PC-9 (cell line): ENCODE measurements at regions not wholly inside any gene's neighbourhood (a gene's known extent, or its start where the extent isn't known, plus 50 kb on each side); places are given as distances from the start of the nearest gene placed in this dataset.

ENCODE experiments used
- BruUV-seq: library from RNA; stranded (reverse); fragments of 400-500 nt; replicated peaks from 2 replicates; lab custom pipeline; 2021; lab: Mats Ljungman, UMichigan
- CTCF ChIA-PET: fragments of 300-600 bp; sonication (Branson Sonifier 250); formaldehyde crosslinking; loops from one replicate; lab custom pipeline; 2022; ENCODE audit warnings: antibody characterized with exemption; lab: Charles Lee
- POLR2A ChIA-PET: fragments of 300-600 bp; sonication (Branson Sonifier 250); formaldehyde crosslinking; loops from one replicate; lab custom pipeline; 2022; ENCODE audit warnings: antibody characterized with exemption; ENCODE audit not compliant: unreplicated experiment; lab: Charles Lee
- DNase-seq, 2 experiments: peaks; one replicate each; pipeline versions ENCODE4 v3.0.0 to v3.0.0-alpha.2; 2015 to 2022; ENCODE audit warnings: mixed read lengths in 1 of 2
- H2AFZ ChIP-seq: fragments of 200-600 bp; sonication (generic); 2 replicates; pipeline ENCODE4 v1.8.1; 2017; ENCODE audit warnings: antibody characterized with exemption
- H3F3A ChIP-seq: fragments of 200-600 bp; sonication (generic); 2 replicates; pipeline ENCODE4 v1.8.1; 2017; ENCODE audit warnings: antibody characterized with exemption, mild to moderate bottlenecking, low read depth; ENCODE audit not compliant: insufficient read depth
- H3K27ac ChIP-seq: fragments of 200-600 bp; sonication (generic); 2 replicates; pipeline ENCODE4 v1.6.1; 2016; ENCODE audit warnings: mixed run types
- H3K27me3 ChIP-seq: fragments of 200-600 bp; sonication (generic); 2 replicates; pipeline ENCODE4 v1.6.1; 2016; ENCODE audit warnings: low read depth, mixed run types; ENCODE audit not compliant: insufficient read depth
- H3K36me3 ChIP-seq: fragments of 200-600 bp; sonication (generic); 2 replicates; pipeline ENCODE4 v1.6.1; 2016; ENCODE audit warnings: low read depth, mixed run types
- H3K4me1 ChIP-seq: fragments of 200-600 bp; sonication (generic); replicated peaks from 2 replicates; pipeline ENCODE4 v1.6.1; 2016; ENCODE audit warnings: mixed run types; ENCODE audit not compliant: insufficient read depth
- H3K4me2 ChIP-seq: fragments of 200-600 bp; sonication (generic); 2 replicates; pipeline ENCODE4 v1.6.1; 2017; ENCODE audit warnings: mixed run types
- H3K4me3 ChIP-seq: fragments of 200-600 bp; sonication (generic); 2 replicates; pipeline ENCODE4 v1.6.1; 2016; ENCODE audit warnings: mixed run types
- H3K79me2 ChIP-seq: fragments of 200-600 bp; sonication (generic); 2 replicates; pipeline ENCODE4 v1.6.1; 2017; ENCODE audit warnings: low read depth, mixed run types
- H3K9me2 ChIP-seq: fragments of 200-600 bp; sonication (generic); 2 replicates; pipeline ENCODE4 v1.8.1; 2017; ENCODE audit warnings: mild to moderate bottlenecking; ENCODE audit not compliant: insufficient read depth
- H3K9me3 ChIP-seq: fragments of 200-600 bp; sonication (generic); 2 replicates; pipeline ENCODE4 v1.8.1; 2016; ENCODE audit warnings: low read depth; ENCODE audit not compliant: insufficient read depth
- H4K20me1 ChIP-seq: fragments of 200-600 bp; sonication (generic); 2 replicates; pipeline ENCODE4 v1.8.1; 2017; ENCODE audit not compliant: insufficient read depth
- EZH2 ChIP-seq: fragments of 200-600 bp; sonication (generic); IDR thresholded peaks from 2 replicates; pipeline ENCODE4 v1.8.0; 2017; ENCODE audit warnings: antibody characterized with exemption, low read depth
- intact Hi-C: fragments of 100-400 bp; cut with micrococcal nuclease; formaldehyde crosslinking; loops from one replicate; pipeline ENCODE4 v1.10.0; 2022; ENCODE audit not compliant: unreplicated experiment
- TF ChIP-seq, protein P1 (sequence below): fragments of 200-600 bp; sonication (generic); conservative IDR thresholded peaks from 2 replicates; pipeline ENCODE4 v1.6.1; 2017; ENCODE audit warnings: mixed run types, antibody characterized with exemption, mild to moderate bottlenecking, moderate library complexity

- H3K4me1 ChIP-seq: no peaks in the 10 kb centered on the region
- no peaks in the 10 kb centered on the region for H3F3A ChIP-seq
- H3K4me2 ChIP-seq: no peak overlapping the region
- H3K79me2 ChIP-seq: no peaks in the 10 kb centered on the region
- no TSS peak for BruUV-seq
- no peak for TF ChIP-seq EZH2
- TF ChIP-seq, protein P1, sequence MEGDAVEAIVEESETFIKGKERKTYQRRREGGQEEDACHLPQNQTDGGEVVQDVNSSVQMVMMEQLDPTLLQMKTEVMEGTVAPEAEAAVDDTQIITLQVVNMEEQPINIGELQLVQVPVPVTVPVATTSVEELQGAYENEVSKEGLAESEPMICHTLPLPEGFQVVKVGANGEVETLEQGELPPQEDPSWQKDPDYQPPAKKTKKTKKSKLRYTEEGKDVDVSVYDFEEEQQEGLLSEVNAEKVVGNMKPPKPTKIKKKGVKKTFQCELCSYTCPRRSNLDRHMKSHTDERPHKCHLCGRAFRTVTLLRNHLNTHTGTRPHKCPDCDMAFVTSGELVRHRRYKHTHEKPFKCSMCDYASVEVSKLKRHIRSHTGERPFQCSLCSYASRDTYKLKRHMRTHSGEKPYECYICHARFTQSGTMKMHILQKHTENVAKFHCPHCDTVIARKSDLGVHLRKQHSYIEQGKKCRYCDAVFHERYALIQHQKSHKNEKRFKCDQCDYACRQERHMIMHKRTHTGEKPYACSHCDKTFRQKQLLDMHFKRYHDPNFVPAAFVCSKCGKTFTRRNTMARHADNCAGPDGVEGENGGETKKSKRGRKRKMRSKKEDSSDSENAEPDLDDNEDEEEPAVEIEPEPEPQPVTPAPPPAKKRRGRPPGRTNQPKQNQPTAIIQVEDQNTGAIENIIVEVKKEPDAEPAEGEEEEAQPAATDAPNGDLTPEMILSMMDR: no peak
- H3K9me3 ChIP-seq: no peaks in the 10 kb centered on the region
- H3K36me3 ChIP-seq: no peaks in the 10 kb centered on the region
- H2AFZ ChIP-seq: no peak overlapping the region
- H3K4me3 ChIP-seq: no peak overlapping the region
- no peaks in the 10 kb centered on the region for H4K20me1 ChIP-seq
- ChIA-PET POLR2A (no interaction called here), CTCF (no interaction called here)
- no peaks in the 10 kb centered on the region for H3K27me3 ChIP-seq
- DNase-seq: no peak
- H3K9me2 ChIP-seq: no peaks in the 10 kb centered on the region
- intact Hi-C loops: no loop called here
- H3K27ac ChIP-seq: no peak overlapping the region
These were observed 489.9 kb downstream of the PSAT1 start for GRCh38 chr9:78786794-78787193.

- no peaks in the 10 kb centered on the region for H3K79me2 ChIP-seq
- H3K9me2 ChIP-seq: no peaks in the 10 kb centered on the region
- H3K9me3 ChIP-seq: no peaks in the 10 kb centered on the region
- BruUV-seq: no TSS peak
- TF ChIP-seq, protein P1: no peak
- TF ChIP-seq EZH2: no peak
- no peak overlapping the region for H3K27ac ChIP-seq
- H3K4me2 ChIP-seq: no peak overlapping the region
- POLR2A ChIA-PET: no interaction called here
- CTCF ChIA-PET: no interaction called here
- H3K36me3 ChIP-seq: no peaks in the 10 kb centered on the region
- H3K4me1 ChIP-seq: no peaks in the 10 kb centered on the region
- H3F3A ChIP-seq: no peaks in the 10 kb centered on the region
- no peaks in the 10 kb centered on the region for H4K20me1 ChIP-seq
- intact Hi-C loops: no loop called here
- H3K4me3 ChIP-seq: no peak overlapping the region
- DNase-seq: no peak
- no peak overlapping the region for H2AFZ ChIP-seq
- no peaks in the 10 kb centered on the region for H3K27me3 ChIP-seq
These were observed 491.2 kb downstream of the PSAT1 start for GRCh38 chr9:78788101-78788500.

DNA sequence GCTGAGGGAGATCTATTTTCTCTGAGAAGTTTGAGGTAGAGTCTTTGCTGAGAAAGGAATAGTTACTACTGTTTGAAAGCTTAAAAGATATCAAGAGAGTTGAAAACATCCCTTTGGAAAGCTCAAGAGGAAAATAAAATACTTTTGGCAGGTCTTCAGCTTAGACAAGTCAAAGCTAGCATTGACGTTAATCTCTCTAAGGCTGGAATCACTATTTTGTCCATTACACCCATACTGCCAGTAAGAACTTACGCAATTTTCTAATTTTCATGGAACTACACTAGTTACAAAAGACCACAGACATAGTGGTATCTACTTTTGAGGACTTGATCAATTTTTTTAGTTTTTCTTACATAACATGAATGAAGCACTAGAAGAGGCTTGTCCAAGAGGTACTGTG lies 494.9 kb downstream of the PSAT1 start:
- Histone ChIP-seq H3K27ac (no peak overlapping the region), H3K79me2 (no peaks in the 10 kb centered on the region), H3K4me3 (no peak overlapping the region), H4K20me1 (no peaks in the 10 kb centered on the region), H2AFZ (no peak overlapping the region), H3K36me3 (no peaks in the 10 kb centered on the region), H3K27me3 (no peaks in the 10 kb centered on the region), H3F3A (no peaks in the 10 kb centered on the region), H3K9me2 (no peaks in the 10 kb centered on the region), H3K9me3 (no peaks in the 10 kb centered on the region), H3K4me1 (no peaks in the 10 kb centered on the region), H3K4me2 (no peak overlapping the region)
- intact Hi-C loops: no loop called here
- CTCF ChIA-PET: interaction anchor here (0.6 kb wide), 1 partner anchor 255 kb away, joined by 3 read pairs; no protein-coding TSS in a partner anchor
- no peak for DNase-seq
- POLR2A ChIA-PET: no interaction called here
- TF ChIP-seq, protein P1: no peak
- TF ChIP-seq EZH2: no peak
- no TSS peak for BruUV-seq
